Femur (tissue), 1 donor: ENCODE measurements at regions not wholly inside any gene's neighbourhood (a gene's known extent, or its start where the extent isn't known, plus 50 kb on each side); places are given as distances from the start of the nearest gene placed in this dataset.
"Not testable (repeated sequence)": the region's sequence is repeated elsewhere in the genome, so short reads cannot be mapped to it uniquely, and the experiment has no call there.

Experiments
- DNase-seq: peaks from one replicate; pipeline ENCODE4 v3.0.0-alpha.2; 2017

- no peak for DNase-seq
Observed at GRCh38 chr10:59454171-59454919, 92.0 kb upstream of the FAM13C start.

- no peak for DNase-seq
Observed at GRCh38 chr10:59448616-59449015, 86.3 kb upstream of the FAM13C start.

- DNase-seq, result no peak
Observed at GRCh38 chr10:59435707-59436106, 73.4 kb upstream of the FAM13C start.

- no peak for DNase-seq
Observed at GRCh38 chr10:59434463-59435321, 72.3 kb upstream of the FAM13C start.

- no peak for DNase-seq
Observed at GRCh38 chr10:59433720-59434428, 71.5 kb upstream of the FAM13C start.

- no peak for DNase-seq
Observed at GRCh38 chr10:59432207-59432900, 70.0 kb upstream of the FAM13C start.

- DNase-seq, result not testable (repeated sequence)
Observed at GRCh38 chr10:59413795-59414194, 51.4 kb upstream of the FAM13C start.
